Progenitor cell of endocrine pancreas (in vitro differentiated cells): ENCODE measurements at regions not wholly inside any gene's neighbourhood (a gene's known extent, or its start where the extent isn't known, plus 50 kb on each side); places are given as distances from the start of the nearest gene placed in this dataset.

ENCODE experiments used
- DNase-seq: peaks from one replicate; pipeline ENCODE4 v3.0.0; 2021; ENCODE audit warnings: low spot score; ENCODE audit not compliant: unreplicated experiment
- H3K27ac Mint-ChIP-seq: 2 replicates; pipeline ENCODE4 v1.8.0; 2021; ENCODE audit warnings: mild to moderate bottlenecking, moderate library complexity, mixed read lengths
- H3K27me3 Mint-ChIP-seq: 2 replicates; pipeline ENCODE4 v1.8.0; 2021; ENCODE audit warnings: mixed read lengths
- H3K36me3 Mint-ChIP-seq: 2 replicates; pipeline ENCODE4 v1.8.0; 2022; ENCODE audit warnings: mixed read lengths; ENCODE audit not compliant: insufficient read depth
- H3K4me1 Mint-ChIP-seq: 2 replicates; pipeline ENCODE4 v1.8.0; 2021; ENCODE audit warnings: low read depth, mixed read lengths
- H3K4me3 Mint-ChIP-seq: 2 replicates; pipeline ENCODE4 v1.8.0; 2021; ENCODE audit warnings: low read depth, mild to moderate bottlenecking, moderate library complexity, mixed read lengths
- H3K9me3 Mint-ChIP-seq: 2 replicates; pipeline ENCODE4 v1.8.0; 2021; ENCODE audit warnings: low read depth, mixed read lengths
- TF ChIP-seq, protein P1 (sequence below): fragments of 200-600 bp; sonication (generic); IDR thresholded peaks from one replicate; pipeline ENCODE4 v1.5.0; 2021; ENCODE audit warnings: antibody characterized with exemption, mild to moderate bottlenecking; ENCODE audit not compliant: unreplicated experiment

DNA sequence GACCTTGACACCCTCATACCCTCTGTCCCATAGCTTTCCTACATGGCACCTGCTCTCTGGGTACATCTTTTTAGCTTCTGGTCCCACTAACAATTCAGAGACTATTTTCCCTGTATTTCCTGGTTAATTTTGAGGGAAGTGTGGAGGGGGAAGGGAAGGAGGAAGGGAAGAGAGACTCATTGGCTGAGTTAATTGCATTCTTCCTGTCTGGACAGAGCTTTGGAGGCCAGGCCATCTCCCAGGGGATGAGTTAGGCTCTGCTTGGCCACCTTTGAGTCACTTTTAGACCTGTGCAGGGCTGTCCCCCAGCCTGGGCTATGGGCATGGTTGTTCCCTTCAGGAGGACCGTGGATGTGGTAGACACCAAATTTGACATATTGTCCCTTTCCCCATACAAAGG lies 167.9 kb upstream of the PGRMC2 start:
- Mint-ChIP-seq H3K4me3 (no peak overlapping the region), H3K36me3 (no peaks in the 10 kb centered on the region), H3K4me1 (no peaks in the 10 kb centered on the region), H3K9me3 (no peaks in the 10 kb centered on the region), H3K27ac (no peak overlapping the region), H3K27me3 (no peaks in the 10 kb centered on the region)
- DNase-seq = no peak
- TF ChIP-seq, protein P1, sequence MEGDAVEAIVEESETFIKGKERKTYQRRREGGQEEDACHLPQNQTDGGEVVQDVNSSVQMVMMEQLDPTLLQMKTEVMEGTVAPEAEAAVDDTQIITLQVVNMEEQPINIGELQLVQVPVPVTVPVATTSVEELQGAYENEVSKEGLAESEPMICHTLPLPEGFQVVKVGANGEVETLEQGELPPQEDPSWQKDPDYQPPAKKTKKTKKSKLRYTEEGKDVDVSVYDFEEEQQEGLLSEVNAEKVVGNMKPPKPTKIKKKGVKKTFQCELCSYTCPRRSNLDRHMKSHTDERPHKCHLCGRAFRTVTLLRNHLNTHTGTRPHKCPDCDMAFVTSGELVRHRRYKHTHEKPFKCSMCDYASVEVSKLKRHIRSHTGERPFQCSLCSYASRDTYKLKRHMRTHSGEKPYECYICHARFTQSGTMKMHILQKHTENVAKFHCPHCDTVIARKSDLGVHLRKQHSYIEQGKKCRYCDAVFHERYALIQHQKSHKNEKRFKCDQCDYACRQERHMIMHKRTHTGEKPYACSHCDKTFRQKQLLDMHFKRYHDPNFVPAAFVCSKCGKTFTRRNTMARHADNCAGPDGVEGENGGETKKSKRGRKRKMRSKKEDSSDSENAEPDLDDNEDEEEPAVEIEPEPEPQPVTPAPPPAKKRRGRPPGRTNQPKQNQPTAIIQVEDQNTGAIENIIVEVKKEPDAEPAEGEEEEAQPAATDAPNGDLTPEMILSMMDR = no peak

DNA sequence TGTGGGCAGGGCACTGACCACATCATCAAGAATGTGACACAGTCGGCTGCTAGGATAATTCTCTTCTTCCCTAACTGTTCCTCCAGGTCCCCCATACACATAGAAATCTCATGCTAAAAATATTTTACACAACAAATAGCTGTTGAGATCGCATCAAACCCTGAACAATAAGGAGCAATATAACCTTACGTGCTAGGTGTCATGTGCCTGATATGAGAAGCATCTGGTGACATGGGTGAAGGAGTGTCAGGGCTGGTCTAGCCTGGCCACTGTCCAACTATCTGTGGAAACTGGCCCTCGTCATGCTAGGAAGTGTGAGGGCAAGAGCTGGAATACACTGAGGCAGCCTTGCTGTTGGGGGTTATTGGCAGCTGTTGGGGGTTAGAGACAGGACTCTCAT lies 167.3 kb upstream of the PGRMC2 start:
- H3K4me3 Mint-ChIP-seq = no peak overlapping the region
- H3K36me3 Mint-ChIP-seq = no peaks in the 10 kb centered on the region

DNA sequence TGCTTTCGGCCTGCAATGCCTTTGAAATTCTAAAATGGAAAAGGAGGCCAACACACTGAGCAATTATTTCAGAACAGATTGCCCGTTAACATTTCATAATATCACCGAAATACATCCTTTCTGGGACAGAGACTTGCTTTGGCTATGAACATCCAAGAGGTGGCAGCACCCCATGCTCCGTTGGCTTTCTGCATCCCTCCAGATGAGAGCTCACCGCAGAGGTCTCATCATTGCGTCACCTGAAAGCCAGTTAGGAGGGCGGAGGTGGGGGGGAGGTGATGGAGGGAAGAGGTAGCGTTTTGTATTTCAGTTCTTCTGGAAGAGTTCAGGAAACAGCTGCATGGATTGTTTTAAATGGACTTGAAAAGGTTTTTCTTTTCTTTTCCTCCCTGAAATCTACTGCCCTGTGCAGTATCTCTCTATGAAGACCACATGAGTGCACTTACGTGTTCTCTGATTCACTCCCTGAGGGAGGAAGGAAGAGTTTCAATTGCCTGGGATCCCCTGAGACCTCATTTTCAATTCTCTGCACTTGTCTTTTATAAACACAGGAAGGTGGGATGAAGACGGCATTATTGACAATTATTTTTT lies 166.8 kb upstream of the PGRMC2 start:
- no peaks in the 10 kb centered on the region for H3K9me3 Mint-ChIP-seq
- DNase-seq = peak; percentile 45
- no peaks in the 10 kb centered on the region for H3K4me1 Mint-ChIP-seq
- no peak overlapping the region for H3K27ac Mint-ChIP-seq
- H3K4me3 Mint-ChIP-seq = no peak overlapping the region
- no peaks in the 10 kb centered on the region for H3K27me3 Mint-ChIP-seq
- no peaks in the 10 kb centered on the region for H3K36me3 Mint-ChIP-seq
- TF ChIP-seq, protein P1 = peak; percentile 86

More for the DNA sequence above, 167.3 kb upstream of the PGRMC2 start:
- no peak overlapping the region for H3K27ac Mint-ChIP-seq
- no peaks in the 10 kb centered on the region for H3K9me3 Mint-ChIP-seq
- H3K4me1 Mint-ChIP-seq = no peaks in the 10 kb centered on the region
- DNase-seq = no peak
- no peaks in the 10 kb centered on the region for H3K27me3 Mint-ChIP-seq
- TF ChIP-seq, protein P1 = no peak

GRCh38 chr4:128452415-128452814 lies 164.8 kb upstream of the PGRMC2 start:
- H3K4me3 Mint-ChIP-seq = no peak overlapping the region
- no peak overlapping the region for H3K27ac Mint-ChIP-seq
- H3K4me1 Mint-ChIP-seq = no peaks in the 10 kb centered on the region
- DNase-seq = no peak
- H3K9me3 Mint-ChIP-seq = no peaks in the 10 kb centered on the region
- H3K27me3 Mint-ChIP-seq = no peaks in the 10 kb centered on the region
- no peaks in the 10 kb centered on the region for H3K36me3 Mint-ChIP-seq
- TF ChIP-seq, protein P1 = no peak

GRCh38 chr4:128451270-128451905 lies 163.8 kb upstream of the PGRMC2 start:
- Mint-ChIP-seq H3K4me3 (no peak overlapping the region), H3K4me1 (no peaks in the 10 kb centered on the region), H3K9me3 (no peaks in the 10 kb centered on the region), H3K27ac (no peak overlapping the region), H3K36me3 (no peaks in the 10 kb centered on the region), H3K27me3 (no peaks in the 10 kb centered on the region)
- TF ChIP-seq, protein P1 = no peak
- no peak for DNase-seq
